ENCODE measurements at regions not wholly inside any gene's neighbourhood (a gene's known extent, or its start where the extent isn't known, plus 50 kb on each side); places are given as distances from the start of the nearest gene placed in this dataset.
"Not testable (repeated sequence)": the region's sequence is repeated elsewhere in the genome, so short reads cannot be mapped to it uniquely, and the experiment has no call there.

GRCh38 chr2:188645986-188646385, 328.2 kb upstream of the COL3A1 start:
- peak; percentile 52 for DNase-seq (ENCODE audit: low read depth)

DNA sequence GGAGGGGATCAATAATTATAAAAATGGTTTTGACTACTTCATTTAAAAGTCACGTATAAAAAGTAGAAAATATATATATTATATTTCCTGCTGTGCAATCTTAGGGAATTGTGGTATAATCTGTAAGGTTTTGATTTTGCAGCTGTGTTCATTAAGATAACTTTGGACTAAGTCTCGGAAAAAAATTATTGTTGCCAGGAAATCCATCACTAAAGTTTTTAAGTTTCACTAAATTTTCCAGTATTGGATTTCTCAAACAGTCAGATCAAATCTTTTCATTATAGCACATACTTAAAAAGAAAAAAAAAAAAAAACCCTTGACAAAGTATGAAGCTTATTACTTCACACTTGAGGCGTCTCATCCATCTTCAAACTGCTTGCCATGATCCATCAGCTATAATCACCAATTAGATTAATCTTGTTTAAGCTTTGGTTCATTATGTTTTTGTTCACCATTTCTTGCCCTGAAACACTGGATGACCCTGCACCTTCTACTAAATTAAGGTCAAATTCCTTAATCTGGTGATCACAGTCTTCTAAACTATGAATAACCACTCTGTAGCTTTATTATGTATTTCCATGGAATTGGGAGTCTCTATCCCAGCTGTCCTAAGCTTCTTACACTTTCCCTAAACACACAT, 326.6 kb upstream of the COL3A1 start:
- no peak for DNase-seq (ENCODE audit: low read depth)

DNA sequence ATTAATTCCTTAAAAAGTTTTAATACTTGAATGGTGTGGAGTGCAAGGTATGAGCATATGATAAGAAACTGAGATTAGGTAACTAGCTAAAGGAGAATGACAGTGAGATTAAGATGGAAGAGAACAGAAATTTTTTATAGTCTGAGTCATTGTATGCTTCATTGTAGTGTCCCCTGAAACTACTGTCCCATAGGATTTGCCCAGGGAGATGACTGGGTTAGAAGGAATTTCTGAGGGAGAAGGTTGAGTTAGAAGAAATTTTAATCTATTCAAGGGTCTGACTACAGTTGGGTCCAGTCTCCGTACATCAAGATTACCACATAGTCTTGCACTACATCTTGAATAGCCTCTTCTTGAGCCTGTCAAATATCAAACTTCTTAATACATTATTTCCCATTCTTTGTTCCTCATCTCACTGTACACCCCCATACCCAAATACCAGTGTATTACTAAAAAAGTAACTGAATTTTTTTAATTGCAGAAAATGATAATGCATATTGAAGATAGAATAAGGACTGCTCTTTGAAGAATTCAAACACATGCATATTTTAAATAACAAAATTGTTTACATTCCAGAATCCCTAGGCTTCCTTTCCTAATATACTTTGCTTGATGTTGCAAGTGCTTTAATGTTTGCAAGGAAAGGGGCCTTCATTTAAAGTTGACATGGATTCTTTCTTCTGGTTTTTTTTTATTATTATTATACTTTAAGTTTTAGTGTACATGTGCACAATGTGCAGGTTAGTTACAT, 314.3 kb upstream of the COL3A1 start:
- DNase-seq (ENCODE audit: low read depth), result peak; percentile 67

DNA sequence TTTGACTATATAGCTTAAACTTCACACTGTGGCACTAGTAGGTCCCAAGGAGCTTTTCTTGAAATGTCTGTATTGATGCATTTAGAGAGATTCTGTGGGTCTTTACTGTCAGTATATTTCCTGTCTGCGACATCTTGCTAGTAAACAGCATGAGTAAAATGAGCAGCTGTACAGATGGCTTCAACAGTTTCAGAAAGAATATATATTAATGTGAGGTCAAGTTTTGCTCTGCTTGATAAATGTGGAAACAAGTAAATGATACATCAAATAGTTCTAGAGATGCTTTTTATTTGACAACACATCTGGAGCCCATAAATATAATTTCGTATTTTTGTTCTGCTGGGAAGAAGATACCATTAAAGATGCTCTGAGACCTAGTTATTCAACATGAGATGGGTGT, 310.9 kb upstream of the COL3A1 start:
- DNase-seq (ENCODE audit: low read depth), result no peak

GRCh38 chr2:188664416-188664815, 309.8 kb upstream of the COL3A1 start:
- DNase-seq (ENCODE audit: low read depth), result no peak

GRCh38 chr2:188664951-188665595, 309.1 kb upstream of the COL3A1 start:
- peak; percentile 75 for DNase-seq (ENCODE audit: low read depth)

GRCh38 chr2:188665727-188666304, 308.4 kb upstream of the COL3A1 start:
- no peak for DNase-seq (ENCODE audit: low read depth)

GRCh38 chr2:188666503-188666902, 307.7 kb upstream of the COL3A1 start:
- DNase-seq (ENCODE audit: low read depth), result no peak

DNA sequence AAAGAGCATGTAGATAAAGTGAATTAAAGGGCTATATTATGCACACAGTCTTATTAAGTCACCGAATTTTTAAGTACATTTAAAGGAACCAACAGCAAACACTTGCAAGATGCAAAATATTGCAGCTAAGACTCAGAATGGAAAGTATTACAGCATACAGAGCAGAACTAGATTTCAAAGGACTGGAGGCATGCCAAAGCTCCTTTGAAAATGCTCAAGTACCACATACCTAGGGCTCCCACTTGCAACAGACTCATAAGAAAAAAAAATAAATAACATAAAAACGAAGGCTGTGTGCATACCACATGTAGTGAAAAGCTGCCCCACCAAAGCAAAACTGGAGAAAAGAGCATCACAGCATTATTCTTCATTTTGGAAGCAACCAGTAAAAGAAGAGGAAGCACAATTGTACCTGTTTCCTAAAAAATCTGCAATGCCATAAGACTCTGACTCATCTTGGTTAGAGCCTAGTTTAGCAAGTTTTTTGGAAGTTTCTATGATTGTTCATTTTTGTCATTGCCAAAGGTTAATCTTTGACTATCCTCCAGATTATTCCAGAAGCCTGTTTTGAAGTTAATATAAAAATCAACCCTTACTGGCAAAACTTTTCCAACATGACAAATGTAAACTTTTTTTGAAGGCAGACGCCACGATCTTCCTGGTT, 306.0 kb upstream of the COL3A1 start:
- DNase-seq (ENCODE audit: low read depth), result peak; percentile 99

DNA sequence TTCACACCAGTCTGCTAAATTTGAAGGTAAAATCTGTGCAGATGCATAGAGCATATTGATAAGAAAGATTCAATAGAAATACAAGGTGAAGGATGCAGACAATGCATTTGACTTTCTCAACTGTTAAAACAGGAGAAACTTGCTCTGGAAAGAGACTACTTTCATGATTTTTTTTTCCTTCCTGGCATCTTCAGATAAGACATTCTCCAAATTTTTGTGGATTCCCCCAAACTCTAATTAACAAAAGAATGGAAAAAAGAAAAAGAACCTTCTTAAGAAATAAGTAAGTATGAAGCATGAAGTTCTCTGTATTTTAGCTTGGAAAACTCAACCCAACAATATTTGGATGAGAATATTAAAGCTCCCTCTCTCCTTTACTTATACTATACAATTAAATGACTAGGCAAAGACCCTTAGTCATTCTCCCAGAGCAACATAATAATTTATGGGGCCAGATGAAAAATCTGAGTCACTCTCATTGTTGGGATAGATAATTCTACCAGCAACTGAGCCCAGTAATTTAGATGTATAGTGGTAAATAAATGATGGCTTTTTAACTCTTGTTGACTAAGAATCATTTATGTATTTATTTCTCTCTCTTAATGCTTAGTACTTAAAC, 298.7 kb upstream of the COL3A1 start:
- peak; percentile 58 for DNase-seq (ENCODE audit: low read depth)

DNA sequence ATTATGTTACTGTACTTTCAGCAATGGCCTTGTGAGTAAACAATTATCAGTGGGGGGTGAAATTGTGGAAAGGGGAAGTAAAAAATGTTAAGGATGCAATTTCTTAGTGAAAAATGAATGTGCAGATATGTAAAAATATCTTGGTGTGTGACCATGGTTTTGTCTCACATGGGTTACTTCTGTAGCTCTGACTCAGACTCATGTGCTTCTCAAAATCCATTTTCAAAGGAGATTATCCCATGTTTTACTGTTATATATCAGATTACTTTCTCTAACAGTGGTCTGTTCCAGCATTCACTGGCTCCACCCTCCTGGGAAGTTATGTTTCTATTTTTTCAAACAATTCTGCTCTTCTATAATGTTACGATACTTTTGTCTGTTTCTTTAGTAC, 298.2 kb upstream of the COL3A1 start:
- peak; percentile 80 for DNase-seq (ENCODE audit: low read depth)

- DNase-seq (ENCODE audit: low read depth), result no peak
Measured at GRCh38 chr2:188677142-188677541, 297.0 kb upstream of the COL3A1 start.

DNA sequence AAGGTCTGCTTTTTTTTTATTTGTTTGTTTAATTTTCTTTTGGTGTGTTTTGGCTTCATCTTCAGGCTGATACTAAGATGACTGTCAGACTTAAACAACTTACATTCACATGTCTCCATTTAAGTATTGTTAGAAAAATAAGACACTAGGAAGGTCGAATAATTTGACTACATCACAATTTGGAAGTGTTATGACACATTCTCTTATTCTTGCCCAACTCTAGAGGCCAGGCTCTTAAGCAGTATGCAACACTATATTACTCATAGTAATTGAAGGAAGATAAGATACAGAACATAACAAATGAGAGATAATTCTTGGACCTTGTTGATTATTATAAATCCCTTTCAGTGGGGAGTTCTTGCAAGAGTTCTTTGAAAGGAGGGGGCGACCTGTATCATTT, 295.3 kb upstream of the COL3A1 start:
- DNase-seq (ENCODE audit: low read depth), result peak; percentile 91

DNA sequence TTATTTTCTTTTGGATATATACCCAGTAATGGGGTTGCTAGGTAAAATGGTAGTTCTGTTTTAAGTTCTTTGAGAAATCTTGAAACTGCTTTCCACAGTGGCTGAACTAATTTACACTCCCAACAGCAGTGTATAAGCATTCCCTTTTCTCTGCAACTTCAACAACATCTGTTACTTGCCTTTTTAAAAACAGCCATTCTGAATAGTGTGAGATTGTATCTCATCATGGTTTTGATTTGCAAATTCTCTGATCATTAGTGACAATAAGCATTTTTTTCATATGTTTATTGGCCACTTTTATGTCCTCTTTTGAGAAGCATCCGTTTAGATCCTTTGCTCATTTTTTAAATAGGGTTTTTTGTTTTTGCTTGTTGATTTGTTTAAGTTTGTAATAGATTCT, 291.3 kb upstream of the COL3A1 start:
- no peak for DNase-seq (ENCODE audit: low read depth)

GRCh38 chr2:188684795-188685194, 289.4 kb upstream of the COL3A1 start:
- no peak for DNase-seq (ENCODE audit: low read depth)

GRCh38 chr2:188693111-188693510, 281.1 kb upstream of the COL3A1 start:
- DNase-seq (ENCODE audit: low read depth), result no peak

DNA sequence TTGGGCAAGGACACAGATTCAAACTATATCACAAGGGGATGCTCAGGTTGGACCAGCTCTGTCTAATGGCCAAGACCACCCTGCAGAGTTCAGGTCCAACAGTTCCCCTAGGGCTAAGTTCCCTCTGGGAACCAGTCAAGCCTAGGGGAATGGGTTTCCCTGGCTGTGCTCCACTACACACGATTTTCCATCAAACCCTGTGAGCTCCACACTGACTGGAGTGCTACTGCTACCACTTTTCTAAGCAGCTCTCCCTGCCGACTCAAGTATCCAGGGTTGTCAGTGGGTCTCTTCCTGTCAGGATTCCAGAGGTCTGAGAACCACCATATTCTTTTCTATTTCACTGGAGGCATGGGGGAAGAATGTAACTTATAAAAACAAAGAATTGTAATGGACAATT, 280.4 kb upstream of the COL3A1 start:
- DNase-seq (ENCODE audit: low read depth), result no peak

- peak; percentile 96 for DNase-seq (ENCODE audit: low read depth)
Measured at GRCh38 chr2:188695953-188696352, 278.2 kb upstream of the COL3A1 start.

DNA sequence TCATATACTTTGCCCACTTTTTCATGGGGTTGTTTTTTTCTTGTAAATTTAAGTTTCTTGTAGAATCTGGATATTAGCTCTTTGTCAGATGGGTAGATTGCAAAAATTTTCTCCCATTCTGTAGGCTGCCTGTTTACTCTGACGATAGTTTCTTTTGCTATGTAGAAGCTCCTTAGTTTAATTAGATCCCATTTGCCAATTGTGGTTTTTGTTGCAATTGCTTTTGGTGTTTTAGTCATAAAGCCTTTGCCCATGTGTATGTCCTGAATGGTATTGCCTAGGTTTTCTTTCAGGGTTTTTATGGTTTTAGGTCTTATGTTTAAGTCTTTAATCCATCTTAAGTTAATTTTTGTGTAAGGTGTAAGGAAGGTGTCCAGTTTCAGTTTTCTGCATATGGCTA, 276.0 kb upstream of the COL3A1 start:
- not testable (repeated sequence) for DNase-seq (ENCODE audit: low read depth)

GRCh38 chr2:188701836-188702235, 272.3 kb upstream of the COL3A1 start:
- DNase-seq (ENCODE audit: low read depth), result peak; percentile 84

DNA sequence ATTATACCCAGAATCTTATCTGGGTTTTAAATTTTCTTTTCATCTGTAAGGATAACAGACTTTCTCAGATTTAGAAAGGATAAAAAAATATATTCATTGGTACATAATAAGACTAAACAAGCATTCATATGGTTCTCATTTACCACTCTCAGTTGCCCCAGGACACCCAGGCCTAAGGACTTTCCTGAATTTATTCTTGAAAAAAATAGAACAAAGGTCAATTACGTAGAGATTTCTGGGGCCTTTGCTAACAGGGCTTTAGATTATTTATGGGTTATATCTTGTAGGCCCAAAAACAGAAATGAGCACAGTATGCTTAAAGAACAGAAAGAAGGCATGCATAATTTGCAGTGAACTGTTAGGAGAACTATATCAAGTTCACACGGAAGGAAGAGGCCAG, 269.0 kb upstream of the COL3A1 start:
- DNase-seq (ENCODE audit: low read depth), result no peak

GRCh38 chr2:188713961-188714360, 260.2 kb upstream of the COL3A1 start:
- no peak for DNase-seq (ENCODE audit: low read depth)

Data from iris pigment epithelial cell (primary cell).